ENCODE measurements at regions not wholly inside any gene's neighbourhood (a gene's known extent, or its start where the extent isn't known, plus 50 kb on each side); places are given as distances from the start of the nearest gene placed in this dataset.

DNA sequence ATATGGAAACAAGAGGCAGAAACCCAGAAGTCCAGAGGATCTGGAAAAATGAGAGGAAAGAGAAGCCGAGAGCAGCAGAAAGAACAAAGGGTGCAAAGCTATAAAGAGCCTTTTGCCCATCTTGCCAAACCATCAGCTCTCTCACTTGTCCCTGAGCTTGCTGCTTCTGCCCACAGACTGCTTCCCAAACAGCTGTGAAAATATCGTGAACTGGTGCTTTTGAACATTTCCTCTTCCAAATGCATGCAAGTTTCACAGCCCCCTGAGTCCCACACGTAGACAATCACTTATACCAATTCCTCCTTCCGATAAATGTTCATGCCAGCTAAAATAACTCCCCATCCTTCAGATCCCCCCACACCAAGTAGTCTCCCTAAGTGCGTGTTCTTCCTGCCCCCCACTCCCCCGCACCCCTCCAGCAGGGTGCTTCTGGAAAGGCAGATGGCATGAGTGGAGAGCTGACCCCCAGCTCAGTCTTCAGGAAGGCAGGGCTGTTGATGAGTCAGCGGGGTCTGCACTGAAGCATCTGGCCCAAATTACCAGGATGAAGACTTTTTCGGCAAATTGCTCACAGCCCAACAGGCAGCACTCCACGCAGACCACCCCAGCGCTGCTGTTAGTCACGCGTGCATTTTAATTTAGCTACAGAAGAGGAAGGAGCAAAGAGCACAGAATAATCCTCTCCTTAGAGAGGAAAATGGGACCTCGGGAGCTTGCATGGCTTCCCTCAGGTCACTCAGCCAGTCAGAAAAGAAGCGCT, 76.1 kb upstream of the KCNMA1 start:
- Histone ChIP-seq H3K4me1 (ENCODE audit: control insufficient read depth in 1 of 2, low read depth in 2 of 2) (peaks cover 0 to 12% of the 10 kb centered on the region in 2 donors), H3K9me3 (no peaks in the 10 kb centered on the region), H3K27me3 (replicated peaks; ENCODE audit: insufficient read depth) (no peaks in the 10 kb centered on the region), H3K36me3 (no peaks in the 10 kb centered on the region), H3K27ac (no peak overlapping the region), H3K4me3 (no peak overlapping the region)
- ATAC-seq (ENCODE audit: insufficient number of reproducible peaks, low FRiP score, low read depth) (no peak), DNase-seq (ENCODE audit: low spot score) (no peak)
- TF ChIP-seq, protein P1, sequence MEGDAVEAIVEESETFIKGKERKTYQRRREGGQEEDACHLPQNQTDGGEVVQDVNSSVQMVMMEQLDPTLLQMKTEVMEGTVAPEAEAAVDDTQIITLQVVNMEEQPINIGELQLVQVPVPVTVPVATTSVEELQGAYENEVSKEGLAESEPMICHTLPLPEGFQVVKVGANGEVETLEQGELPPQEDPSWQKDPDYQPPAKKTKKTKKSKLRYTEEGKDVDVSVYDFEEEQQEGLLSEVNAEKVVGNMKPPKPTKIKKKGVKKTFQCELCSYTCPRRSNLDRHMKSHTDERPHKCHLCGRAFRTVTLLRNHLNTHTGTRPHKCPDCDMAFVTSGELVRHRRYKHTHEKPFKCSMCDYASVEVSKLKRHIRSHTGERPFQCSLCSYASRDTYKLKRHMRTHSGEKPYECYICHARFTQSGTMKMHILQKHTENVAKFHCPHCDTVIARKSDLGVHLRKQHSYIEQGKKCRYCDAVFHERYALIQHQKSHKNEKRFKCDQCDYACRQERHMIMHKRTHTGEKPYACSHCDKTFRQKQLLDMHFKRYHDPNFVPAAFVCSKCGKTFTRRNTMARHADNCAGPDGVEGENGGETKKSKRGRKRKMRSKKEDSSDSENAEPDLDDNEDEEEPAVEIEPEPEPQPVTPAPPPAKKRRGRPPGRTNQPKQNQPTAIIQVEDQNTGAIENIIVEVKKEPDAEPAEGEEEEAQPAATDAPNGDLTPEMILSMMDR (IDR thresholded peaks at IDR 0.05) = no peak

- TF ChIP-seq, protein P1 (IDR thresholded peaks at IDR 0.05) = no peak
- Histone ChIP-seq H3K27ac (no peak overlapping the region), H3K4me1 (ENCODE audit: control insufficient read depth in 1 of 2, low read depth in 2 of 2) (peaks cover 0 to 12% of the 10 kb centered on the region in 2 donors), H3K4me3 (no peak overlapping the region), H3K9me3 (no peaks in the 10 kb centered on the region), H3K36me3 (no peaks in the 10 kb centered on the region), H3K27me3 (replicated peaks; ENCODE audit: insufficient read depth) (no peaks in the 10 kb centered on the region)
- DNase-seq (ENCODE audit: low spot score) (no peak), ATAC-seq (ENCODE audit: insufficient number of reproducible peaks, low FRiP score, low read depth) (no peak)
These were observed 74.6 kb upstream of the KCNMA1 start for GRCh38 chr10:77712207-77712606.

DNA sequence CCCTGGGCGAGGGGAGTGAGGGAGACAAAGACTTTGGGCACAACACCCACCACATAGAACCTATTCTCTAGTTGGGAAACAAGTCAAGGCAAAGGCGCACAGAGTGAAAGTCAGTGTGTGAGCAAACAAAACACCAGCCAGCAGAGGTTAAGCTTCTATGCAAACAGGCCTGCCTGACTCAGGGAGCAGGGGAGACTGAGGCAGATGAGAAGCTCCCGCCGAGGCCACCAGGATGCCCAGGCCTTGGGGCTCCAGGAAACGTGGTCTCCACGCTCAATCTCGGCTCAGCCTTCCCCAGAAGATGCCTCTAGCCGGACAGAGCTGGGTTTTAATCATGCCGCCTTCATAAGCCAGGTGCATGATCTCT, 74.1 kb upstream of the KCNMA1 start:
- TF ChIP-seq, protein P1 (IDR thresholded peaks at IDR 0.05) = no peak
- Histone ChIP-seq H3K27me3 (replicated peaks; ENCODE audit: insufficient read depth) (no peaks in the 10 kb centered on the region), H3K4me1 (ENCODE audit: control insufficient read depth in 1 of 2, low read depth in 2 of 2) (peaks cover 0 to 12% of the 10 kb centered on the region in 2 donors), H3K4me3 (peak overlapping the region; percentile 68), H3K9me3 (no peaks in the 10 kb centered on the region), H3K36me3 (no peaks in the 10 kb centered on the region), H3K27ac (no peak overlapping the region)
- DNase-seq (ENCODE audit: low spot score) = no peak
- ATAC-seq (ENCODE audit: insufficient number of reproducible peaks, low FRiP score, low read depth) = no peak

GRCh38 chr10:77710759-77711682, 73.4 kb upstream of the KCNMA1 start:
- no peaks in the 10 kb centered on the region for H3K9me3 ChIP-seq
- H3K36me3 ChIP-seq = no peaks in the 10 kb centered on the region
- ATAC-seq (ENCODE audit: insufficient number of reproducible peaks, low FRiP score, low read depth) = peak; percentile 59
- DNase-seq (ENCODE audit: low spot score) = no peak
- H3K27ac ChIP-seq = no peak overlapping the region
- H3K4me1 ChIP-seq (ENCODE audit: control insufficient read depth in 1 of 2, low read depth in 2 of 2) = peaks cover 0 to 12% of the 10 kb centered on the region in 2 donors
- no peaks in the 10 kb centered on the region for H3K27me3 ChIP-seq (replicated peaks; ENCODE audit: insufficient read depth)
- TF ChIP-seq, protein P1 (IDR thresholded peaks at IDR 0.05) = peak; percentile 99
- peak overlapping the region; percentile 68 for H3K4me3 ChIP-seq

DNA sequence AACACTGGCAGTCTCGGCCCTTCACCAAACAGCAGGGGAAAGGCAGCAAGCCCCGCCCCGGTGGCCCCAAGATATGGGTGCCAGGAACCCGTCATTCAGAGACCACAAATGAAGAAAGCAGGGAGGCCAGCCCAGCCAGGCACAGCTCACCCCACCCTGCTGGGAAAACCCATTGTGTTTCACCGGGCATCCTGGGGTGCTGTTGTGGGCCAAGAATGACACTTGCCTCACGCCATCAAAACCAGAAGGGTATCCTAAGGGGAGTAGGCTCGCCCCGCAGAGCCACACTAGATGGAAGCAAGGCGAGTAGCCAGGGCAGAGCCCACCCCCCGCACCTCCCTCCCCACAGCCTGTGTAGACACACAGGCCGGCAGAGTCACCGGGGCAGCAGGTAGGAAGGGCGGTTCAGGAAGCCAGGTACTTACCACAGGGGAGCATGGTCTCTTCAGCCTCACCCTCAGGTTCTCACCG, 72.5 kb upstream of the KCNMA1 start:
- H3K9me3 ChIP-seq = no peaks in the 10 kb centered on the region
- TF ChIP-seq, protein P1 (IDR thresholded peaks at IDR 0.05) = no peak
- H3K36me3 ChIP-seq = no peaks in the 10 kb centered on the region
- H3K27ac ChIP-seq = no peak overlapping the region
- H3K4me1 ChIP-seq (ENCODE audit: control insufficient read depth in 1 of 2, low read depth in 2 of 2) = peaks cover 0 to 12% of the 10 kb centered on the region in 2 donors
- DNase-seq (ENCODE audit: low spot score) (no peak), ATAC-seq (ENCODE audit: insufficient number of reproducible peaks, low FRiP score, low read depth) (no peak)
- no peak overlapping the region for H3K4me3 ChIP-seq
- H3K27me3 ChIP-seq (replicated peaks; ENCODE audit: insufficient read depth) = no peaks in the 10 kb centered on the region

Data from thoracic aorta (tissue), 2 donors.